IMR-90 (cell line): ENCODE measurements at regions not wholly inside any gene's neighbourhood (a gene's known extent, or its start where the extent isn't known, plus 50 kb on each side); places are given as distances from the start of the nearest gene placed in this dataset.

Experiments used
- BHLHE40 ChIP-seq: fragments of 150-350 bp; IDR thresholded peaks from 2 replicates; pipeline ENCODE4 v1.6.1; 2016; ENCODE audit warnings: mild to moderate bottlenecking, low read depth, low read length
- CEBPB ChIP-seq: IDR thresholded peaks from 2 replicates; pipeline ENCODE4 v1.6.1; 2012; ENCODE audit warnings: low read depth, low read length, improper control_type of control experiment
- CHD1 ChIP-seq: IDR thresholded peaks from 2 replicates; pipeline ENCODE4 v1.6.1; 2012; ENCODE audit warnings: low read depth, low read length, improper control_type of control experiment
- FOS ChIP-seq: fragments of 150-350 bp; IDR thresholded peaks from 2 replicates; pipeline ENCODE4 v1.6.1; 2016; ENCODE audit warnings: low read depth, low read length
- MXI1 ChIP-seq: IDR thresholded peaks from 2 replicates; pipeline ENCODE4 v1.6.1; 2012; ENCODE audit warnings: low read depth, mild to moderate bottlenecking, low read length, moderate library complexity, borderline replicate concordance
- NFE2L2 ChIP-seq: fragments of 150-350 bp; IDR thresholded peaks from 2 replicates; pipeline ENCODE4 v1.6.1; 2016; ENCODE audit warnings: low read depth, mild to moderate bottlenecking, low read length
- POLR2A ChIP-seq: IDR thresholded peaks from 2 replicates; pipeline ENCODE4 v1.6.1; 2012; ENCODE audit warnings: mild to moderate bottlenecking, low read depth, low read length
- RAD21 ChIP-seq: IDR thresholded peaks from 2 replicates; pipeline ENCODE4 v1.6.1; 2012; ENCODE audit warnings: low read length, improper control_type of control experiment
- RCOR1 ChIP-seq: IDR thresholded peaks from 2 replicates; pipeline ENCODE4 v1.6.1; 2012; ENCODE audit warnings: mild to moderate bottlenecking, low read length, improper control_type of control experiment; ENCODE audit not compliant: insufficient replicate concordance
- RFX5 ChIP-seq: IDR thresholded peaks from 2 replicates; pipeline ENCODE4 v1.8.0; 2012; ENCODE audit warnings: low read depth, mild to moderate bottlenecking, low read length, moderate library complexity
- TF ChIP-seq, protein P1 (sequence below): conservative IDR thresholded peaks from 2 replicates; pipeline ENCODE4 v1.5.1; 2012; ENCODE audit warnings: mild to moderate bottlenecking, low read depth, low read length, improper control_type of control experiment
- TF ChIP-seq, protein P2 (sequence below): fragments of 150-350 bp; IDR thresholded peaks from 2 replicates; pipeline ENCODE4 v1.6.1; 2016; ENCODE audit warnings: low read depth, mild to moderate bottlenecking, low read length, moderate library complexity, borderline replicate concordance
- TF ChIP-seq, protein P3 (sequence below): fragments of 150-350 bp; IDR thresholded peaks from 2 replicates; pipeline ENCODE4 v1.6.1; 2017; ENCODE audit warnings: mild to moderate bottlenecking, antibody characterized with exemption, low read length, low read depth

DNA sequence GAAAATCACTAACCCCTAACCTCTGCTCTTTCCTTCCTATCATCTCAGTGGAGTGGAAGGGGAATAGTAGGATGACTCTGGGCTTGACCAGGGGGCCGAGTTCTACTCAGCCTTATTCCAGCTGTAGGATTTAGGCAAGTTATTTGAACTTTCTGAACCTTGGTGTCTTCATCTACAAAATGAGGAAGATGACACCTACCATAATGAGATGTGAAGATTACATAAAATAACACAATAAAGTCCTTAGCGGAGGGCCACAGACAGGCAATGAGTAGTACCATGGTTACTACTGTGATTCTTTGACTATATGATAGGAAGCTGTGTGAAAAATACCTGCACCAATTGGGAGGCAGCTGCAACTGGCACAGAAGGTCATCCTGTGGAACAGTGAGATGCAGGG is 53.6 kb upstream of the PIM1 start:
- TF ChIP-seq, protein P1, sequence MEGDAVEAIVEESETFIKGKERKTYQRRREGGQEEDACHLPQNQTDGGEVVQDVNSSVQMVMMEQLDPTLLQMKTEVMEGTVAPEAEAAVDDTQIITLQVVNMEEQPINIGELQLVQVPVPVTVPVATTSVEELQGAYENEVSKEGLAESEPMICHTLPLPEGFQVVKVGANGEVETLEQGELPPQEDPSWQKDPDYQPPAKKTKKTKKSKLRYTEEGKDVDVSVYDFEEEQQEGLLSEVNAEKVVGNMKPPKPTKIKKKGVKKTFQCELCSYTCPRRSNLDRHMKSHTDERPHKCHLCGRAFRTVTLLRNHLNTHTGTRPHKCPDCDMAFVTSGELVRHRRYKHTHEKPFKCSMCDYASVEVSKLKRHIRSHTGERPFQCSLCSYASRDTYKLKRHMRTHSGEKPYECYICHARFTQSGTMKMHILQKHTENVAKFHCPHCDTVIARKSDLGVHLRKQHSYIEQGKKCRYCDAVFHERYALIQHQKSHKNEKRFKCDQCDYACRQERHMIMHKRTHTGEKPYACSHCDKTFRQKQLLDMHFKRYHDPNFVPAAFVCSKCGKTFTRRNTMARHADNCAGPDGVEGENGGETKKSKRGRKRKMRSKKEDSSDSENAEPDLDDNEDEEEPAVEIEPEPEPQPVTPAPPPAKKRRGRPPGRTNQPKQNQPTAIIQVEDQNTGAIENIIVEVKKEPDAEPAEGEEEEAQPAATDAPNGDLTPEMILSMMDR, result no peak
- TF ChIP-seq, protein P2, sequence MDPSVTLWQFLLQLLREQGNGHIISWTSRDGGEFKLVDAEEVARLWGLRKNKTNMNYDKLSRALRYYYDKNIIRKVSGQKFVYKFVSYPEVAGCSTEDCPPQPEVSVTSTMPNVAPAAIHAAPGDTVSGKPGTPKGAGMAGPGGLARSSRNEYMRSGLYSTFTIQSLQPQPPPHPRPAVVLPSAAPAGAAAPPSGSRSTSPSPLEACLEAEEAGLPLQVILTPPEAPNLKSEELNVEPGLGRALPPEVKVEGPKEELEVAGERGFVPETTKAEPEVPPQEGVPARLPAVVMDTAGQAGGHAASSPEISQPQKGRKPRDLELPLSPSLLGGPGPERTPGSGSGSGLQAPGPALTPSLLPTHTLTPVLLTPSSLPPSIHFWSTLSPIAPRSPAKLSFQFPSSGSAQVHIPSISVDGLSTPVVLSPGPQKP, result no peak
- TF ChIP-seq POLR2A (no peak), CHD1 (no peak), RCOR1 (no peak), FOS (no peak), RAD21 (no peak), RFX5 (no peak), MXI1 (no peak), BHLHE40 (no peak), NFE2L2 (no peak), CEBPB (no peak)
- TF ChIP-seq, protein P3, sequence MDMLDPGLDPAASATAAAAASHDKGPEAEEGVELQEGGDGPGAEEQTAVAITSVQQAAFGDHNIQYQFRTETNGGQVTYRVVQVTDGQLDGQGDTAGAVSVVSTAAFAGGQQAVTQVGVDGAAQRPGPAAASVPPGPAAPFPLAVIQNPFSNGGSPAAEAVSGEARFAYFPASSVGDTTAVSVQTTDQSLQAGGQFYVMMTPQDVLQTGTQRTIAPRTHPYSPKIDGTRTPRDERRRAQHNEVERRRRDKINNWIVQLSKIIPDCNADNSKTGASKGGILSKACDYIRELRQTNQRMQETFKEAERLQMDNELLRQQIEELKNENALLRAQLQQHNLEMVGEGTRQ, result no peak
